ENCODE measurements at regions not wholly inside any gene's neighbourhood (a gene's known extent, or its start where the extent isn't known, plus 50 kb on each side); places are given as distances from the start of the nearest gene placed in this dataset.
"Not testable (repeated sequence)": the region's sequence is repeated elsewhere in the genome, so short reads cannot be mapped to it uniquely, and the experiment has no call there.

DNA sequence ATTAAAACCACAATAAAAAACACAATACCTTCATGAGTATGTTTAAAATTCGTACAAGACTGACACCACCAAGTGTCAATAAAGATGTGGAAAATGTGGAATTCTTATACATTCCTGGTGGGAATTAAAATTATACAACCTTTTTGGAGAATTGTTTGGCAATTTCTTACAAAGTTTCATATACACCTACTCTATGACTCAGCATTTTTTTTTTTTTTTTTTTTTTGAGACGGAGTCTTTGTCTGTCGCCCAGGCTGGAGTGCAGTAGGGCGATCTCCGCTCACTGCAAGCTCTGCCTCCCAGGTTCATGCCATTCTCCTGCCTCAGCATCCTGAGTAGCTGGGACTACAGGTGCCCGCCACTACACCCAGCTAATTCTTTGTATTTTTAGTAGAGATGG lies 212.5 kb upstream of the PIEZO2 start:
- not testable (repeated sequence) for H3K4me1 ChIP-seq (ENCODE audit: control insufficient read depth, insufficient read depth, low read length, unreplicated experiment); H3K27ac ChIP-seq (ENCODE audit: low read depth, low read length); H3K79me2 ChIP-seq (ENCODE audit: control insufficient read depth, insufficient read depth, low read length, unreplicated experiment); H3K27me3 ChIP-seq (ENCODE audit: insufficient read depth, low read length); H2AFZ ChIP-seq (ENCODE audit: low read length, unreplicated experiment); H3K4me3 ChIP-seq (ENCODE audit: low read depth, low read length); H3K36me3 ChIP-seq (ENCODE audit: insufficient read depth, low read length)

DNA sequence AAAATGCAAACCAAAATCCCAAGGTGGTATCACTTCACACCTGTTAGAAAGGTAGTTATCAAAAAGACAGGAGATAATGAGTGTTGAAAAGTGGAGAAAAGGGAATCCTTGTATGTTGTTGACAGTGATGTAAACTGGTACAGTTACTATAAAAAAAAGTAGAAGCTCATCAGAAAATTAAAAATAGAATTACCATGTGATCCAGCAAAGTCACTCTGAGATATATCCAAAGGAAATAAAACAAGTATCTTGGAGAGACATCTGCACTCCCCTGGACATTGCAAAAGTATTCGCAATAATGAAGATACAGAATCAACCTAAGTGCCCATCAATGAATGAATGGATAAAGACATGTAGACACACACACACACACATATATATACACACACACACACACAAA lies 208.3 kb upstream of the PIEZO2 start:
- Histone ChIP-seq H3K4me1 (ENCODE audit: control insufficient read depth, insufficient read depth, low read length, unreplicated experiment) (no peaks in the 10 kb centered on the region), H3K27me3 (ENCODE audit: insufficient read depth, low read length) (no peaks in the 10 kb centered on the region), H3K27ac (ENCODE audit: low read depth, low read length) (no peak overlapping the region), H3K79me2 (ENCODE audit: control insufficient read depth, insufficient read depth, low read length, unreplicated experiment) (no peaks in the 10 kb centered on the region), H3K36me3 (ENCODE audit: insufficient read depth, low read length) (no peaks in the 10 kb centered on the region), H3K4me3 (ENCODE audit: low read depth, low read length) (no peak overlapping the region), H2AFZ (ENCODE audit: low read length, unreplicated experiment) (no peak overlapping the region)

DNA sequence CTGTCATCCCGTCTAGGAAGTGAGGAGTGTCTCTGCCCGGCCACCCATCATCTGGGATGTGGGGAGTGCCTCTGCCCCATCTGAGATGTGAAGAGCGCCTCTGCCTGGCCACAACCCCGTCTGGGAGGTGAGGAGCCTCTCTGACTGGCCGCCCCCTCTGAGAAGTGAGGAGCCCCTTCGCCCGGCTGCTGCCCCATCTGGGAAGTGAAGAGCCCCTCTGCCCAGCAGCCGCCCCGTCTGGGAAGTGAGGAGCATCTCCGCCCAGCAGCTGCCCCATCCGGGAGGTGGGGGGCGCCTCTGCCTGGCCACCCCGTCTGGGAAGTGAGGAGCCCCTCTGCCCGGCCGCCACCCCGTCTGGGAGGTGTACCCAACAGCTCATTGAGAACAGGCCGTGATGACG lies 195.2 kb upstream of the PIEZO2 start:
- H3K79me2 ChIP-seq (ENCODE audit: control insufficient read depth, insufficient read depth, low read length, unreplicated experiment); H3K27ac ChIP-seq (ENCODE audit: low read depth, low read length); H2AFZ ChIP-seq (ENCODE audit: low read length, unreplicated experiment); H3K27me3 ChIP-seq (ENCODE audit: insufficient read depth, low read length); H3K36me3 ChIP-seq (ENCODE audit: insufficient read depth, low read length); H3K4me1 ChIP-seq (ENCODE audit: control insufficient read depth, insufficient read depth, low read length, unreplicated experiment); H3K4me3 ChIP-seq (ENCODE audit: low read depth, low read length): not testable (repeated sequence)

DNA sequence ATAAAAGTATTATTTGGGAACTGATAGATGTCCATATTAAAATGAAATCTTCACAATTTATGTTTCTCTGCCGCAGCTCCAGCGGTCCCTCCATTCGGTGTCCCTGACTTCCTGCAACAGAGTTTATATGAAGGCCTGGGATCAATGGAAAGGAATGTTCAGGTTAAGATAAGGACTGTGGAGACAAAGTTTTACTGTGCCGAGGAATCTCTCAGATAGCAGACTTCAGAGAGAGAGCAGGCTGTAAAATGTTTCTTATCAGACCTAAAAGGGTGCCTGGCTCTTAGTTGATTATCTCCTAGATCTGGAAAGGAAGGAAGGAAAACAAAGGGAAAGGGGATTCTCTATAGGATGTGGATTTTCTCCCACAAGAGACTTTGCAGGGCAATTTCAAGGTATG lies 193.7 kb upstream of the PIEZO2 start:
- no peaks in the 10 kb centered on the region for H3K27me3 ChIP-seq (ENCODE audit: insufficient read depth, low read length)
- H3K79me2 ChIP-seq (ENCODE audit: control insufficient read depth, insufficient read depth, low read length, unreplicated experiment) = no peaks in the 10 kb centered on the region
- peaks cover 3% of the 10 kb centered on the region; the same call in 1 of the 2 replicates for H3K36me3 ChIP-seq (ENCODE audit: insufficient read depth, low read length)
- no peaks in the 10 kb centered on the region for H3K4me1 ChIP-seq (ENCODE audit: control insufficient read depth, insufficient read depth, low read length, unreplicated experiment)
- no peak overlapping the region for H3K27ac ChIP-seq (ENCODE audit: low read depth, low read length)
- no peak overlapping the region for H2AFZ ChIP-seq (ENCODE audit: low read length, unreplicated experiment)
- no peak overlapping the region for H3K4me3 ChIP-seq (ENCODE audit: low read depth, low read length)

DNA sequence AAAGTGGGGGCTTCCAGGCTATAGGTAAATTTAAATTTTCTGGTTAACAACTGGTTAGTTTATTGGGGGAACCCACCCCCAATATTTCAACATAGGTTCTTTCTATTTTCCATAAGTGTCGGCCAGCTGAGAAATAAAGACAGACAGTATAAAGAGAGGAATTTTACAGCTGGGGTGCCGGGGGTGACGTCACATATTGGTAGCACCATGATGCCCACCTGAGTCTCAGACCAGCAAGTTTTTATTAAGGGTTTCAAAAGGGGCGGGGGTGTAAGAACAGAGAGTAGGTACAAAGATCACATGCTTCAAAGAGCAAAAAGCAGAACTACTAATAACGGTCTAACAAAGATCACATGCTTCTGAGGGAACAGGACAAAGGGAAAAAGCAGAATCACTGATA lies 192.7 kb upstream of the PIEZO2 start:
- H3K36me3 ChIP-seq (ENCODE audit: insufficient read depth, low read length); H3K79me2 ChIP-seq (ENCODE audit: control insufficient read depth, insufficient read depth, low read length, unreplicated experiment); H2AFZ ChIP-seq (ENCODE audit: low read length, unreplicated experiment); H3K4me1 ChIP-seq (ENCODE audit: control insufficient read depth, insufficient read depth, low read length, unreplicated experiment); H3K27me3 ChIP-seq (ENCODE audit: insufficient read depth, low read length); H3K27ac ChIP-seq (ENCODE audit: low read depth, low read length); H3K4me3 ChIP-seq (ENCODE audit: low read depth, low read length): not testable (repeated sequence)

DNA sequence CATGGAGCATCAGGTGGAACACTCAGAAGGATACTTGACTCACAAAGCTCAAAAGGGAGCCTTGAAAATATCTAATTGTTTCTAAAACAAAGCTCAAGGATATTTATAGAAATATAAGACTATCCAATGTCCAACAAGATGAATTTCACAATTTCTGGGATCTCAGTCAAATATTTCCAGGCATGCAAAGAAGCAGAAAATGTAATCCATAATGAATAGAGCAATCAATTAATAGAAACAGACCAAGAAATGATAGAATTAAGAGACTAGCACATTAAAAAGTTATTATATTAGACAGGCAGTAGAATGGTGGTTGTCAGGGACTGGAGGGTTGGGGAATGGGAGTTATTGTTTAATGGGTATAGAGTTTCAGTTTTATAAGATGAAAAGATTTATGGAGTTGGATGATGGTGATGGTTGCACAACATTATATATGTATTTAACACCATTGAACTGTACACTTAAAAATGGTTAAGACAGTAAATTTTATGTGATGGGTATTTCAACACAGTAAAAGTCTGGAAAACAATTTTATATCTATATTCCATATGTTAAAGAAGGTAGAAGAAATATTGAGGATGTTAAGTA lies 189.9 kb upstream of the PIEZO2 start:
- Histone ChIP-seq H3K4me3 (ENCODE audit: low read depth, low read length) (no peak overlapping the region), H2AFZ (ENCODE audit: low read length, unreplicated experiment) (no peak overlapping the region), H3K27me3 (ENCODE audit: insufficient read depth, low read length) (no peaks in the 10 kb centered on the region), H3K79me2 (ENCODE audit: control insufficient read depth, insufficient read depth, low read length, unreplicated experiment) (no peaks in the 10 kb centered on the region), H3K36me3 (ENCODE audit: insufficient read depth, low read length) (no peaks in the 10 kb centered on the region), H3K27ac (ENCODE audit: low read depth, low read length) (no peak overlapping the region), H3K4me1 (ENCODE audit: control insufficient read depth, insufficient read depth, low read length, unreplicated experiment) (no peaks in the 10 kb centered on the region)

DNA sequence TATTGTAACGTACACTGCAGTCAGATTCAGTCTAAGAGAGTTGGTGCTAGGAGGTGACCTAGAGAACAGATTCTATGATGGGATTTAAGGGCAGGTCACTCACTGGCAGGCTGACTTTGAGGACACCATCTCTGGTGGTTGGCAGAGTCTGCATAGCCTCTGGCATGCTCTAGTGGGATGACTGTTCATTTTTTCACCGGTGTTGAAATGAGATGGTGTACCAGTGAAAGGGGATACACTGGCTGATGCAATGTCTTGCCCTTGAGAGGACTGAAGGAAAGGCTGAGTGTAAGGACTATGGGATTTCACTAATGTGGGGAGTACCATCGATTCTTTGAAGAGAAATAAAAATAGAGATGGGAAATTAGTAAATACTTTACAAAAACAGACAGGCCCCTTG lies 186.9 kb upstream of the PIEZO2 start:
- no peaks in the 10 kb centered on the region for H3K36me3 ChIP-seq (ENCODE audit: insufficient read depth, low read length)
- no peak overlapping the region for H2AFZ ChIP-seq (ENCODE audit: low read length, unreplicated experiment)
- H3K27me3 ChIP-seq (ENCODE audit: insufficient read depth, low read length) = no peaks in the 10 kb centered on the region
- H3K4me1 ChIP-seq (ENCODE audit: control insufficient read depth, insufficient read depth, low read length, unreplicated experiment) = no peaks in the 10 kb centered on the region
- H3K27ac ChIP-seq (ENCODE audit: low read depth, low read length) = no peak overlapping the region
- H3K4me3 ChIP-seq (ENCODE audit: low read depth, low read length) = no peak overlapping the region
- H3K79me2 ChIP-seq (ENCODE audit: control insufficient read depth, insufficient read depth, low read length, unreplicated experiment) = no peaks in the 10 kb centered on the region

DNA sequence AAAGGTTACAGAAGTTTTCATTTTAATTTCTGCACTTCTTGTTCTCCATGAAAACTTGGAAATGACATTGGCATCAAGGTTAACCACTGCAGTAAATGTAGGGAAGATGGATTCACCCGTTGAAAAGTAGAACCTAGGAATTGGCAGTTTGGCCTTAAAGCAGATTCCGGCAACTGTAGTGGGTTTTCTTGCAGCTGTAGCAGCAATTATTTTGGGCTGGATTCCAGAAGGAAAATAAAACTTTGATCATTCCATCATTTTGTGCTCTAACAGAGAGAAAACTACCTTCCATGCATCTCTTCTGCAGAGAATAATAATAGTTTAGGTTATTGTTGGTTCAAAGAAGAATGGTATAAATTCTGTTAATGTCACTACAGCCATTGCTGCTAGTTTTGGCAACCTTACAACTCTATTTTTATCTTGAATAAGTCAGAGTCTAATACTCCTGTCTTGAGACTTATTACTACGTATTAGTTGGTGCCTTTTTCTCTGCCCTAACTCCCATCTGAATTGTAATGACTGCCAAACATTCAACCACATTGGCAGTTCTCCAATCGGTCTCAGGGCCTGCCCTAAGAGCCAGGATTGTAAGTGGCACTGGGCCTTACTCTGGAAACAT lies 178.1 kb upstream of the PIEZO2 start:
- peak overlapping the region; percentile 96 for H3K27ac ChIP-seq (ENCODE audit: low read depth, low read length)
- H3K27me3 ChIP-seq (ENCODE audit: insufficient read depth, low read length) = no peaks in the 10 kb centered on the region

DNA sequence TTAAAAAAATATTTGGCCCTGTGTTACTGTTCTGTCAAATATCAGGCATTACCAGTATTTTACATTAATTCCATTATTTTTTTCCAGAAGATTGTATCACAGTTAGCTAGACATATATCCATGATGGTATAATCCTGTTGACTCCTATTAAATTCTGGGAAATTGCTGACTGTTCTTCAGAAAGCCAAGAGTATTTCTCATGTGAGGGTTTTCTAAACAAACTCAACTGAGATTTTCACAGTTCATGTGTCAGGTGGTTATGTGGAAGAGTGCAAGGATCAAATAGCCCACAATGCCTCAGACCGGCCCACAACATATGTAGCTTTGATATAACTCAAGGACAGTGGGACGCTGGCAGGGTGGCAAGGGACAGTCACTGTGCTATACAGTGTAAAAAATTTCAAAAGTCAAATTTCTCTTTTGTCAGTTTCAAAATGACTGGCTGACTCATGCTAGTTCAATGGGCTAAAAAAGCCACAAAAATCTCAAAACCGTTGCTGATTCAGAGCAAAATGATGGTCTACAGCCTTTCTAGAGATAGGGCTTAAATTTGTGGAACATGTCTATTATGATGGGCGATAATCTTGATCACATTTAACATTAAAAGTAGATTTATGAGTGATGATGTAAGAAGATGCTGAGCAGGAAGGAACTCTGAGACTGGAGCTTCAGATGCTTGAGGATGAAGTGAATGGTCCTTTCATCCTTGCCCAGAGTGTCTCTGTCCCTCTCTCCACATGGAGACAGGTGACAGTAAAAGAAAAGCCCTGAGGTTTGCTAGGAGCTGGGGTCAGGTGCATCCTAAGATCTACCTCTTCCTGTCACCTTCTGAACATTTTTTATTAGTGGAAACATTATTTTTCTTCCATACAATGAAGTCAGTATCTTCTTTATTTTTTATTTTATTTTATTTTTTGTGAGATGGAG lies 175.8 kb upstream of the PIEZO2 start:
- no peak overlapping the region for H3K4me3 ChIP-seq (ENCODE audit: low read depth, low read length)
- H3K36me3 ChIP-seq (ENCODE audit: insufficient read depth, low read length) = no peaks in the 10 kb centered on the region
- H3K27me3 ChIP-seq (ENCODE audit: insufficient read depth, low read length) = no peaks in the 10 kb centered on the region
- H2AFZ ChIP-seq (ENCODE audit: low read length, unreplicated experiment) = no peak overlapping the region
- peak overlapping the region; percentile 96 for H3K27ac ChIP-seq (ENCODE audit: low read depth, low read length)
- no peaks in the 10 kb centered on the region for H3K79me2 ChIP-seq (ENCODE audit: control insufficient read depth, insufficient read depth, low read length, unreplicated experiment)
- peaks cover 76% of the 10 kb centered on the region for H3K4me1 ChIP-seq (ENCODE audit: control insufficient read depth, insufficient read depth, low read length, unreplicated experiment)

More for the DNA sequence above, 178.1 kb upstream of the PIEZO2 start:
- H2AFZ ChIP-seq (ENCODE audit: low read length, unreplicated experiment) = no peak overlapping the region
- H3K4me1 ChIP-seq (ENCODE audit: control insufficient read depth, insufficient read depth, low read length, unreplicated experiment) = peaks cover 55% of the 10 kb centered on the region
- H3K79me2 ChIP-seq (ENCODE audit: control insufficient read depth, insufficient read depth, low read length, unreplicated experiment) = no peaks in the 10 kb centered on the region
- H3K4me3 ChIP-seq (ENCODE audit: low read depth, low read length) = no peak overlapping the region
- H3K36me3 ChIP-seq (ENCODE audit: insufficient read depth, low read length) = no peaks in the 10 kb centered on the region

DNA sequence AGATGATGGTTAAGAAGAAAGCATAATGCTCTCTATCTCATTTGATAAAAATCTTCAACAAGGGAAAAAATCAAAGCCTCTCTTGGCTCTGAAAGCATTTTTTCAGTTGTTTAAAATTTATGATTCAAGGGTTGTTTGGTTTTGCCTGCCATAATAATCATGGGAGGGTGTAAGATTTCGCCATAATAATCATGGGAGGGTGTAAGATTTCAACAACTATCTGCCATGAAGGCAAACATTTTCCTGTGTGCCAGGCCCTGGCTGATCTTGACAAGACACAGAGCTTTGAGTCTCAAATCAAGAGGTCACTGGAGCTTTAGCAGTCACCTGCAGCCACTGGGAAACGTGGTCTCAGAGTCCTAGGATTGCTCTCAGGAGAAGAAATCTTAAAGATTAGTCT lies 175.1 kb upstream of the PIEZO2 start:
- Histone ChIP-seq H3K36me3 (ENCODE audit: insufficient read depth, low read length) (no peaks in the 10 kb centered on the region), H3K4me3 (ENCODE audit: low read depth, low read length) (no peak overlapping the region), H3K4me1 (ENCODE audit: control insufficient read depth, insufficient read depth, low read length, unreplicated experiment) (peaks cover 77% of the 10 kb centered on the region), H3K27me3 (ENCODE audit: insufficient read depth, low read length) (no peaks in the 10 kb centered on the region), H2AFZ (ENCODE audit: low read length, unreplicated experiment) (no peak overlapping the region), H3K27ac (ENCODE audit: low read depth, low read length) (peak overlapping the region; percentile 96), H3K79me2 (ENCODE audit: control insufficient read depth, insufficient read depth, low read length, unreplicated experiment) (no peaks in the 10 kb centered on the region)
